Osteoblast (primary cell): ENCODE measurements at regions not wholly inside any gene's neighbourhood (a gene's known extent, or its start where the extent isn't known, plus 50 kb on each side); places are given as distances from the start of the nearest gene placed in this dataset.
A peak's percentile ranks its signal among the peaks of the same experiment; 100 is the strongest.

ENCODE experiments used
- DNase-seq: peaks from one replicate; pipeline ENCODE4 v3.0.0; 2011; ENCODE audit warnings: low spot score, mixed read lengths; ENCODE audit not compliant: insufficient read length; ENCODE audit errors: missing footprints
- H2AFZ ChIP-seq: 2 replicates; pipeline ENCODE4 v1.6.0; 2011; ENCODE audit warnings: mild to moderate bottlenecking, low read length
- H3K27ac ChIP-seq: 2 replicates; pipeline ENCODE4 v1.5.1; 2011; ENCODE audit warnings: mild to moderate bottlenecking, low read depth, low read length, moderate library complexity
- H3K27me3 ChIP-seq: 2 replicates; pipeline ENCODE4 v1.6.0; 2012; ENCODE audit warnings: mild to moderate bottlenecking, control low read depth, inconsistent platforms, low read length, moderate library complexity; ENCODE audit not compliant: insufficient read depth
- H3K36me3 ChIP-seq: 2 replicates; pipeline ENCODE4 v1.5.1; 2011; ENCODE audit warnings: mild to moderate bottlenecking, low read length, control low read depth, moderate library complexity; ENCODE audit not compliant: insufficient read depth
- H3K4me1 ChIP-seq: 2 replicates; pipeline ENCODE4 v1.5.1; 2011; ENCODE audit warnings: mild to moderate bottlenecking, low read length, control low read depth, moderate library complexity; ENCODE audit not compliant: insufficient read depth
- H3K4me2 ChIP-seq: 2 replicates; pipeline ENCODE4 v1.6.0; 2011; ENCODE audit warnings: mild to moderate bottlenecking, low read length; ENCODE audit not compliant: insufficient read depth
- H3K4me3 ChIP-seq: fragments of 200-600 bp; sonication (generic); 3 replicates; pipeline ENCODE4 v1.5.1; 2012; ENCODE audit warnings: mild to moderate bottlenecking, low read length, inconsistent platforms; ENCODE audit not compliant: insufficient read depth
- H3K79me2 ChIP-seq: 2 replicates; pipeline ENCODE4 v1.6.0; 2012; ENCODE audit warnings: mild to moderate bottlenecking, low read length, control low read depth, inconsistent platforms; ENCODE audit not compliant: insufficient read depth
- H3K9me3 ChIP-seq: 2 replicates; pipeline ENCODE4 v1.5.1; 2011; ENCODE audit warnings: low read depth, low read length, control low read depth
- H4K20me1 ChIP-seq: 2 replicates; pipeline ENCODE4 v1.6.0; 2012; ENCODE audit warnings: mild to moderate bottlenecking, low read length, control low read depth; ENCODE audit not compliant: insufficient read depth
- TF ChIP-seq, protein P1 (sequence below): IDR thresholded peaks from 2 replicates; pipeline ENCODE4 v1.5.1; 2011; ENCODE audit warnings: mild to moderate bottlenecking, low read depth, low read length, moderate library complexity; ENCODE audit errors: extremely low read depth

DNA sequence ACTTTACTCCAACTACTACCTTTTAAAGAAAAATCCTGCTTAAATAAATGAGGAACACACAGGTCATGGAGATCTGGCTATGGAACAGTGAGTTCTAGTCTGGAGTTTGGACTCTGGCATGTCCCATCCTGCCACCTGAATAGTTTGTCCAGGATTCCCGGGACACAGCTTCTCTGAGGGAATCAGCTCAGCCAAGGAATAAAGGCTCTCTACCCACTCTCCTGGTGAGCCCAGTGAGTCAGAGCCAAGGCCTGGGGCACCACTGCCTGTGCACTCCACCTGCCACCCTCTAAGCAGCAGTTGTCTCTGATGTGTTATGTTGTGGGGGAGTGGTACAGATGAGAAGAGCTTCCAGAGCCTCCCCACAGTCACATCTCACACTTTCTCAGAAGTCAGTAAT is 113.5 kb downstream of the HTR5A start:
- H3K4me1 ChIP-seq: no peaks in the 10 kb centered on the region
- peaks cover 5% of the 10 kb centered on the region for H3K9me3 ChIP-seq
- H3K36me3 ChIP-seq: no peaks in the 10 kb centered on the region
- H3K79me2 ChIP-seq: no peaks in the 10 kb centered on the region
- no peak overlapping the region for H3K27ac ChIP-seq
- H2AFZ ChIP-seq: no peak overlapping the region
- no peak for DNase-seq
- TF ChIP-seq, protein P1, sequence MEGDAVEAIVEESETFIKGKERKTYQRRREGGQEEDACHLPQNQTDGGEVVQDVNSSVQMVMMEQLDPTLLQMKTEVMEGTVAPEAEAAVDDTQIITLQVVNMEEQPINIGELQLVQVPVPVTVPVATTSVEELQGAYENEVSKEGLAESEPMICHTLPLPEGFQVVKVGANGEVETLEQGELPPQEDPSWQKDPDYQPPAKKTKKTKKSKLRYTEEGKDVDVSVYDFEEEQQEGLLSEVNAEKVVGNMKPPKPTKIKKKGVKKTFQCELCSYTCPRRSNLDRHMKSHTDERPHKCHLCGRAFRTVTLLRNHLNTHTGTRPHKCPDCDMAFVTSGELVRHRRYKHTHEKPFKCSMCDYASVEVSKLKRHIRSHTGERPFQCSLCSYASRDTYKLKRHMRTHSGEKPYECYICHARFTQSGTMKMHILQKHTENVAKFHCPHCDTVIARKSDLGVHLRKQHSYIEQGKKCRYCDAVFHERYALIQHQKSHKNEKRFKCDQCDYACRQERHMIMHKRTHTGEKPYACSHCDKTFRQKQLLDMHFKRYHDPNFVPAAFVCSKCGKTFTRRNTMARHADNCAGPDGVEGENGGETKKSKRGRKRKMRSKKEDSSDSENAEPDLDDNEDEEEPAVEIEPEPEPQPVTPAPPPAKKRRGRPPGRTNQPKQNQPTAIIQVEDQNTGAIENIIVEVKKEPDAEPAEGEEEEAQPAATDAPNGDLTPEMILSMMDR: no peak
- H3K4me3 ChIP-seq: no peak overlapping the region
- no peak overlapping the region for H3K4me2 ChIP-seq
- H3K27me3 ChIP-seq: no peaks in the 10 kb centered on the region
- no peaks in the 10 kb centered on the region for H4K20me1 ChIP-seq

GRCh38 chr7:155184923-155185322 is 112.8 kb upstream of the INSIG1 start:
- H3K4me2 ChIP-seq: no peak overlapping the region
- H3K27me3 ChIP-seq: no peaks in the 10 kb centered on the region
- no peak overlapping the region for H3K4me3 ChIP-seq
- no peak for DNase-seq
- H3K4me1 ChIP-seq: no peaks in the 10 kb centered on the region
- H3K36me3 ChIP-seq: no peaks in the 10 kb centered on the region
- H2AFZ ChIP-seq: no peak overlapping the region
- TF ChIP-seq, protein P1: no peak
- H3K9me3 ChIP-seq: peaks cover 5% of the 10 kb centered on the region
- H3K27ac ChIP-seq: no peak overlapping the region
- no peaks in the 10 kb centered on the region for H4K20me1 ChIP-seq
- no peaks in the 10 kb centered on the region for H3K79me2 ChIP-seq

- H3K27me3 ChIP-seq: no peaks in the 10 kb centered on the region
- no peaks in the 10 kb centered on the region for H3K79me2 ChIP-seq
- H3K9me3 ChIP-seq: peaks cover 5% of the 10 kb centered on the region
- no peak overlapping the region for H2AFZ ChIP-seq
- no peaks in the 10 kb centered on the region for H4K20me1 ChIP-seq
- no peak overlapping the region for H3K4me2 ChIP-seq
- H3K36me3 ChIP-seq: no peaks in the 10 kb centered on the region
- DNase-seq: no peak
- TF ChIP-seq, protein P1: no peak
- H3K4me1 ChIP-seq: no peaks in the 10 kb centered on the region
- no peak overlapping the region for H3K27ac ChIP-seq
- no peak overlapping the region for H3K4me3 ChIP-seq
Measured at GRCh38 chr7:155187061-155187785, 110.5 kb upstream of the INSIG1 start.

GRCh38 chr7:155188357-155188756 is 109.3 kb upstream of the INSIG1 start:
- H4K20me1 ChIP-seq: no peaks in the 10 kb centered on the region
- peaks cover 5% of the 10 kb centered on the region for H3K9me3 ChIP-seq
- H3K27me3 ChIP-seq: no peaks in the 10 kb centered on the region
- TF ChIP-seq, protein P1: no peak
- no peak overlapping the region for H3K4me3 ChIP-seq
- no peaks in the 10 kb centered on the region for H3K36me3 ChIP-seq
- no peak overlapping the region for H3K27ac ChIP-seq
- no peak overlapping the region for H3K4me2 ChIP-seq
- H3K4me1 ChIP-seq: no peaks in the 10 kb centered on the region
- DNase-seq: peak; percentile 88
- no peak overlapping the region for H2AFZ ChIP-seq
- no peaks in the 10 kb centered on the region for H3K79me2 ChIP-seq
